ENCODE measurements at regions not wholly inside any gene's neighbourhood (a gene's known extent, or its start where the extent isn't known, plus 50 kb on each side); places are given as distances from the start of the nearest gene placed in this dataset.
"Not testable (repeated sequence)": the region's sequence is repeated elsewhere in the genome, so short reads cannot be mapped to it uniquely, and the experiment has no call there.

- no peak for TF ChIP-seq NBN (IDR thresholded peaks at IDR 0.05)
- TF ChIP-seq CHD2 (IDR thresholded peaks at IDR 0.05; ENCODE audit: borderline replicate concordance, low read depth, low read length) = no peak
- no peak for TF ChIP-seq ZNF207 (IDR thresholded peaks at IDR 0.05; ENCODE audit: borderline replicate concordance)
Measured at GRCh38 chr13:30837227-30838159, 68.6 kb upstream of the MEDAG start (continued).

GRCh38 chr13:30839636-30840035, 66.4 kb upstream of the MEDAG start:
- BruUV-seq (replicated peaks); H3K27ac ChIP-seq (ENCODE audit: control insufficient read depth, insufficient read depth); H3K9me3 ChIP-seq (replicated peaks; ENCODE audit: control insufficient read depth, insufficient read depth, low read length); H3K27me3 ChIP-seq (replicated peaks in 1 of 2; ENCODE audit: control insufficient read depth in 2 of 2, insufficient read depth in 2 of 2, low read length in 1 of 2); H3K36me3 ChIP-seq (ENCODE audit: control insufficient read depth in 2 of 2, insufficient read depth in 2 of 2, low read length in 1 of 2); H3K4me1 ChIP-seq (ENCODE audit: control insufficient read depth, insufficient read depth, low read length); H3K4me2 ChIP-seq (ENCODE audit: control insufficient read depth, insufficient read depth); SMC1A ChIA-PET (ENCODE audit: uncharacterized antibody, unreplicated experiment); H2AFZ ChIP-seq (ENCODE audit: control insufficient read depth, low read depth, low read length); POLR2A ChIA-PET; H4K20me1 ChIP-seq (ENCODE audit: control insufficient read depth, insufficient read depth); intact Hi-C loops (cut with micrococcal nuclease; ENCODE audit: unreplicated experiment); H3K9ac ChIP-seq (ENCODE audit: control insufficient read depth, insufficient read depth, low read length); DNase-seq (ENCODE audit: low read depth, low spot score); in situ Hi-C loops (cut with MboI); ATAC-seq; H3K4me3 ChIP-seq; FAIRE-seq; H3K79me2 ChIP-seq (ENCODE audit: control insufficient read depth, insufficient read depth, low read length); RAD21 ChIA-PET (ENCODE audit: unreplicated experiment); CTCF ChIA-PET: not testable (repeated sequence)
- WGBS (ENCODE audit: insufficient coverage, insufficient replicate concordance, low lambda C conversion rate, missing lambda C conversion rate) = 95% methylated on average over 4 of the region's 30 CpGs

- BruUV-seq (replicated peaks) = no TSS peak
- no peak overlapping the region for H3K4me2 ChIP-seq (ENCODE audit: control insufficient read depth, insufficient read depth)
- no peak overlapping the region for H3K9ac ChIP-seq (ENCODE audit: control insufficient read depth, insufficient read depth, low read length)
- TF ChIP-seq E2F4 (IDR thresholded peaks at IDR 0.05; ENCODE audit: low read depth, low read length) = no peak
- ATAC-seq = no peak
- H3K36me3 ChIP-seq (ENCODE audit: control insufficient read depth in 2 of 2, insufficient read depth in 2 of 2, low read length in 1 of 2) = no peaks in the 10 kb centered on the region
- H3K79me2 ChIP-seq (ENCODE audit: control insufficient read depth, insufficient read depth, low read length) = no peaks in the 10 kb centered on the region
- CTCF ChIA-PET = no interaction called here
- H4K20me1 ChIP-seq (ENCODE audit: control insufficient read depth, insufficient read depth) = no peaks in the 10 kb centered on the region
- SMC1A ChIA-PET (ENCODE audit: uncharacterized antibody, unreplicated experiment) = no interaction called here
- no peak for DNase-seq (ENCODE audit: low read depth, low spot score)
- RAD21 ChIA-PET (ENCODE audit: unreplicated experiment) = no interaction called here
- in situ Hi-C loops (cut with MboI) (no loop called here), intact Hi-C loops (cut with micrococcal nuclease; ENCODE audit: unreplicated experiment) (no loop called here)
- 93% methylated on average over 2 of the region's 6 CpGs for WGBS (ENCODE audit: insufficient coverage, insufficient replicate concordance, low lambda C conversion rate, missing lambda C conversion rate)
- H3K9me3 ChIP-seq (replicated peaks; ENCODE audit: control insufficient read depth, insufficient read depth, low read length) = no peaks in the 10 kb centered on the region; the same call in 2 of the 3 replicates
- H3K4me3 ChIP-seq = no peak overlapping the region
- H3K4me1 ChIP-seq (ENCODE audit: control insufficient read depth, insufficient read depth, low read length) = peaks cover 5% of the 10 kb centered on the region
- H2AFZ ChIP-seq (ENCODE audit: control insufficient read depth, low read depth, low read length) = no peak overlapping the region
- no peak overlapping the region for H3K27ac ChIP-seq (ENCODE audit: control insufficient read depth, insufficient read depth)
- POLR2A ChIA-PET = no interaction called here
- H3K27me3 ChIP-seq (replicated peaks in 1 of 2; ENCODE audit: control insufficient read depth in 2 of 2, insufficient read depth in 2 of 2, low read length in 1 of 2) = peaks cover 0 to 1% of the 10 kb centered on the region in 2 experiments; a peak in 1 of 4 replicates
- no peak for FAIRE-seq
Measured at GRCh38 chr13:30840515-30840914, 65.6 kb upstream of the MEDAG start.

Measured in GM12878 (cell line).